ENCODE measurements at regions not wholly inside any gene's neighbourhood (a gene's known extent, or its start where the extent isn't known, plus 50 kb on each side); places are given as distances from the start of the nearest gene placed in this dataset.

- TF ChIP-seq BHLHE40 (IDR thresholded peaks at IDR 0.05; ENCODE audit: borderline replicate concordance) (no peak), SP1 (IDR thresholded peaks at IDR 0.05) (no peak), PKNOX1 (IDR thresholded peaks at IDR 0.05) (no peak), FOXM1 (IDR thresholded peaks at IDR 0.05; ENCODE audit: borderline replicate concordance) (no peak), TARDBP (IDR thresholded peaks at IDR 0.05) (no peak), FOXA1 (IDR thresholded peaks at IDR 0.05) (no peak), ZNF384 (IDR thresholded peaks at IDR 0.05) (no peak), HDGF (IDR thresholded peaks at IDR 0.05; ENCODE audit: borderline replicate concordance) (no peak), CTBP1 (IDR thresholded peaks at IDR 0.05; ENCODE audit: borderline replicate concordance) (no peak), FOXK2 (IDR thresholded peaks at IDR 0.05) (no peak), ELF4 (IDR thresholded peaks at IDR 0.05) (no peak), SUZ12 (IDR thresholded peaks at IDR 0.05) (no peak), LEF1 (IDR thresholded peaks at IDR 0.05; ENCODE audit: borderline replicate concordance) (no peak), L3MBTL2 (conservative IDR thresholded peaks at IDR 0.05) (no peak)
These were observed 223.0 kb downstream of the LTN1 start for GRCh38 chr21:28769683-28770082.

All from HEK293T (cell line).